K562 (cell line): ENCODE measurements at regions not wholly inside any gene's neighbourhood (a gene's known extent, or its start where the extent isn't known, plus 50 kb on each side); places are given as distances from the start of the nearest gene placed in this dataset.

ENCODE experiments used
- BDP1 ChIP-seq: IDR thresholded peaks from 3 replicates; pipeline ENCODE4 v1.6.1; 2011; ENCODE audit not compliant: insufficient read length, insufficient read depth
- CEBPB ChIP-seq: fragments of 450-650 bp; IDR thresholded peaks from 2 replicates; pipeline ENCODE4 v1.6.1; 2016; ENCODE audit warnings: missing genetic modification characterization, missing compliant biosample characterization
- CXXC5 ChIP-seq: fragments of 250-450 bp; sonication (Bioruptor Pico); IDR thresholded peaks from 2 replicates; pipeline ENCODE4 v1.8.0; 2022; ENCODE audit warnings: inconsistent platforms, mild to moderate bottlenecking, moderate library complexity
- GTF2A2 ChIP-seq: IDR thresholded peaks from 2 replicates; pipeline ENCODE4 v1.6.1; 2016; ENCODE audit warnings: mild to moderate bottlenecking, missing genetic modification characterization, missing compliant biosample characterization
- HDAC8 ChIP-seq: fragments of 450-650 bp; IDR thresholded peaks from 2 replicates; pipeline ENCODE4 v1.6.1; 2016; ENCODE audit warnings: mild to moderate bottlenecking, missing genetic modification characterization, moderate library complexity, missing compliant biosample characterization
- ILF3 ChIP-seq: fragments of 450-650 bp; IDR thresholded peaks from 2 replicates; pipeline ENCODE4 v1.6.1; 2018; ENCODE audit warnings: antibody characterized with exemption, mild to moderate bottlenecking, moderate library complexity, borderline replicate concordance
- MAFK ChIP-seq: IDR thresholded peaks from 2 replicates; pipeline ENCODE4 v1.6.1; 2011; ENCODE audit warnings: low read length, improper control_type of control experiment
- MECOM ChIP-seq: fragments of 250-450 bp; sonication (Bioruptor Pico); IDR thresholded peaks from 2 replicates; pipeline ENCODE4 v1.8.0; 2022; ENCODE audit warnings: inconsistent platforms
- POLR3G ChIP-seq: IDR thresholded peaks from 2 replicates; pipeline ENCODE4 v1.6.1; 2011; ENCODE audit not compliant: insufficient read length, insufficient replicate concordance; ENCODE audit errors: extremely low read depth
- PRMT5 ChIP-seq: sonication (generic); formaldehyde crosslinking; IDR thresholded peaks from 2 replicates; pipeline ENCODE4 v1.5.0; 2020; ENCODE audit warnings: missing genetic modification reagents
- PTRF ChIP-seq: fragments of 450-650 bp; IDR thresholded peaks from 2 replicates; pipeline ENCODE4 v1.6.1; 2016; ENCODE audit warnings: mild to moderate bottlenecking, missing genetic modification characterization, missing compliant biosample characterization
- ZBTB11 ChIP-seq, 3 experiments: fragments of 200-800 bp in 1 of 3; fragments of 250-450 bp in 1 of 3; fragments of 450-650 bp in 1 of 3; sonication (Bioruptor Pico) in 1 of 3; sonication (Bioruptor generic) in 1 of 3; formaldehyde crosslinking in 1 of 3; IDR thresholded peaks; 2 replicates each; pipeline versions ENCODE4 v1.6.1 to v1.8.0; 2016 to 2022; ENCODE audit warnings: mild to moderate bottlenecking in 2 of 3, missing genetic modification characterization in 2 of 3, missing compliant biosample characterization in 1 of 3, moderate library complexity in 1 of 3
- ZNF217 ChIP-seq: sonication (generic); formaldehyde crosslinking; IDR thresholded peaks from 2 replicates; pipeline ENCODE4 v1.8.0; 2022; ENCODE audit warnings: mild to moderate bottlenecking, missing genetic modification reagents
- ZNF592 ChIP-seq: fragments of 450-650 bp; IDR thresholded peaks from 2 replicates; pipeline ENCODE4 v1.6.1; 2017; ENCODE audit warnings: antibody characterized with exemption, mild to moderate bottlenecking
- ZNF76 ChIP-seq: fragments of 250-450 bp; sonication (Bioruptor Pico); IDR thresholded peaks from 2 replicates; pipeline ENCODE4 v1.4.0; 2020; ENCODE audit warnings: mild to moderate bottlenecking, moderate library complexity, borderline replicate concordance
- ZNF764 ChIP-seq: fragments of 250-450 bp; sonication (Bioruptor Pico); IDR thresholded peaks from 2 replicates; pipeline ENCODE4 v1.4.0; 2020; ENCODE audit warnings: low read depth, mild to moderate bottlenecking, moderate library complexity
- TF ChIP-seq, protein P1 (sequence below): sonication (generic); formaldehyde crosslinking; IDR thresholded peaks from 2 replicates; pipeline ENCODE4 v1.8.1; 2022; ENCODE audit warnings: missing genetic modification reagents
- TF ChIP-seq, protein P2 (sequence below), 3 experiments: IDR thresholded peaks in 2 of 3; conservative IDR thresholded peaks in 1 of 3; 2 replicates each; pipeline ENCODE4 v1.5.1; 2011 to 2012; ENCODE audit warnings: low read length in 3 of 3, mild to moderate bottlenecking in 3 of 3, control low read depth in 2 of 3, improper control_type of control experiment in 1 of 3, inconsistent platforms in 1 of 3, low read depth in 1 of 3, mixed read lengths in 1 of 3, moderate library complexity in 1 of 3; ENCODE audit not compliant: insufficient read depth in 2 of 3

DNA sequence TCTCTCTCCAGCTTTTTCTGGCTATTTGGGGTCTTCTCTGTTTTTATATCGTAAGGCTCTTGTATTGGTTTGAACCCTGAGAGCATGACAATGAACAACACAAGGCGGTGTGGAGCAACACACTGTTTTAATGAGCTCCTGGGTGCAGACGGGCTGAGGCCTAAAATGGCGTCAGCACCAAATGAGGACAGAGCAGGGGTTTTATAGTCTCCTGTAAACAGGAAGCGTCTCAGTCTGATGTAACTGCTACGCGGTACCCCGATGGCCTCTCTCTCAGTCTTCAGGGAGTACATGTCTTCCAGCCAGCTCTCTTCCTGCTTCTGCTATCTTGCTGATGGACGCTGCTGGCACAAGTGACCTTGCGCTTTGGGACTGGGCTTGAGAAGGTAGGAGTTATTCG, 95.9 kb upstream of the CCDC71L start (continued):
- TF ChIP-seq ZNF592 (peak; percentile 76; the same call in 1 of the 2 replicates), PRMT5 (CRISPR knock-in tag) (no peak), ZBTB11 (CRISPR knock-in tag; IDR thresholded peaks at IDR 0.05) (0 out of 6 replicates have a peak, but pooled peaks of 1 of the 3 experiments have one; percentile 19), MECOM (CRISPR knock-in tag) (peak; percentile 35; the same call in 1 of the 2 replicates), CEBPB (tag) (0 out of 2 replicates have a peak, but pooled peaks have one; percentile 23), ILF3 (no peak), CXXC5 (CRISPR knock-in tag) (peak; percentile 65), ZNF76 (CRISPR knock-in tag) (0 out of 2 replicates have a peak, but pooled peaks have one; percentile 42), POLR3G (no peak), ZNF217 (CRISPR knock-in tag) (no peak), ZNF764 (no peak), PTRF (0 out of 2 replicates have a peak, but pooled peaks have one; percentile 32), MAFK (no peak), BDP1 (no peak), HDAC8 (tag) (peak; percentile 80; the same call in 1 of the 2 replicates), GTF2A2 (tag) (0 out of 2 replicates have a peak, but pooled peaks have one; percentile 59)
- TF ChIP-seq, protein P1, sequence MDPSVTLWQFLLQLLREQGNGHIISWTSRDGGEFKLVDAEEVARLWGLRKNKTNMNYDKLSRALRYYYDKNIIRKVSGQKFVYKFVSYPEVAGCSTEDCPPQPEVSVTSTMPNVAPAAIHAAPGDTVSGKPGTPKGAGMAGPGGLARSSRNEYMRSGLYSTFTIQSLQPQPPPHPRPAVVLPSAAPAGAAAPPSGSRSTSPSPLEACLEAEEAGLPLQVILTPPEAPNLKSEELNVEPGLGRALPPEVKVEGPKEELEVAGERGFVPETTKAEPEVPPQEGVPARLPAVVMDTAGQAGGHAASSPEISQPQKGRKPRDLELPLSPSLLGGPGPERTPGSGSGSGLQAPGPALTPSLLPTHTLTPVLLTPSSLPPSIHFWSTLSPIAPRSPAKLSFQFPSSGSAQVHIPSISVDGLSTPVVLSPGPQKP = no peak
- TF ChIP-seq, protein P2, sequence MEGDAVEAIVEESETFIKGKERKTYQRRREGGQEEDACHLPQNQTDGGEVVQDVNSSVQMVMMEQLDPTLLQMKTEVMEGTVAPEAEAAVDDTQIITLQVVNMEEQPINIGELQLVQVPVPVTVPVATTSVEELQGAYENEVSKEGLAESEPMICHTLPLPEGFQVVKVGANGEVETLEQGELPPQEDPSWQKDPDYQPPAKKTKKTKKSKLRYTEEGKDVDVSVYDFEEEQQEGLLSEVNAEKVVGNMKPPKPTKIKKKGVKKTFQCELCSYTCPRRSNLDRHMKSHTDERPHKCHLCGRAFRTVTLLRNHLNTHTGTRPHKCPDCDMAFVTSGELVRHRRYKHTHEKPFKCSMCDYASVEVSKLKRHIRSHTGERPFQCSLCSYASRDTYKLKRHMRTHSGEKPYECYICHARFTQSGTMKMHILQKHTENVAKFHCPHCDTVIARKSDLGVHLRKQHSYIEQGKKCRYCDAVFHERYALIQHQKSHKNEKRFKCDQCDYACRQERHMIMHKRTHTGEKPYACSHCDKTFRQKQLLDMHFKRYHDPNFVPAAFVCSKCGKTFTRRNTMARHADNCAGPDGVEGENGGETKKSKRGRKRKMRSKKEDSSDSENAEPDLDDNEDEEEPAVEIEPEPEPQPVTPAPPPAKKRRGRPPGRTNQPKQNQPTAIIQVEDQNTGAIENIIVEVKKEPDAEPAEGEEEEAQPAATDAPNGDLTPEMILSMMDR (IDR thresholded peaks at IDR 0.05 in 2 of 3, conservative IDR thresholded peaks at IDR 0.05 in 1 of 3; ENCODE audit: insufficient read depth in 2 of 3, low read depth in 1 of 3, low read length in 3 of 3) = no peak
